CD14-positive monocyte (primary cell): ENCODE measurements at regions not wholly inside any gene's neighbourhood (a gene's known extent, or its start where the extent isn't known, plus 50 kb on each side); places are given as distances from the start of the nearest gene placed in this dataset.

Source experiments
- DNase-seq, 3 donors: peaks; one replicate each; pipeline ENCODE4 v3.0.0-alpha.2; 2011 to 2022
- H2AFZ ChIP-seq: 2 replicates; pipeline ENCODE4 v1.6.0; 2012; ENCODE audit warnings: mild to moderate bottlenecking, low read depth, low read length, inconsistent platforms; ENCODE audit not compliant: insufficient read depth, poor library complexity, severe bottlenecking
- H3K27ac ChIP-seq, 2 donors: 1 replicate in 1 of 2; 2 replicates in 1 of 2; pipeline ENCODE4 v1.5.1; 2012 to 2013; ENCODE audit warnings: low read length in 2 of 2, control low read depth in 1 of 2, inconsistent platforms in 1 of 2, low read depth in 1 of 2, mild to moderate bottlenecking in 1 of 2
- H3K27me3 ChIP-seq, 2 donors: one replicate each; pipeline versions ENCODE4 v1.6.0 to v1.6.1; 2011 to 2013; ENCODE audit warnings: low read length in 2 of 2; ENCODE audit not compliant: control insufficient read depth in 2 of 2, insufficient read depth in 2 of 2
- H3K36me3 ChIP-seq, 2 donors: replicated peaks in 1 of 2; 1 replicate in 1 of 2; 2 replicates in 1 of 2; pipeline versions ENCODE4 v1.5.1 to v1.6.1; 2012 to 2013; ENCODE audit warnings: low read length in 2 of 2, control low read depth in 1 of 2, inconsistent platforms in 1 of 2, mild to moderate bottlenecking in 1 of 2; ENCODE audit not compliant: insufficient read depth in 2 of 2, control insufficient read depth in 1 of 2
- H3K4me1 ChIP-seq, 2 donors: 1 replicate in 1 of 2; 2 replicates in 1 of 2; pipeline versions ENCODE4 v1.5.1 to v1.6.1; 2012 to 2013; ENCODE audit warnings: low read length in 2 of 2, control low read depth in 1 of 2, inconsistent platforms in 1 of 2, mild to moderate bottlenecking in 1 of 2, moderate library complexity in 1 of 2; ENCODE audit not compliant: insufficient read depth in 2 of 2, control insufficient read depth in 1 of 2
- H3K4me2 ChIP-seq: replicated peaks from 2 replicates; pipeline ENCODE3; 2012; ENCODE audit warnings: low read length, moderate library complexity, mild to moderate bottlenecking; ENCODE audit not compliant: poor library complexity, severe bottlenecking; ENCODE audit errors: extremely low read depth
- H3K4me3 ChIP-seq, 3 experiments: fragments of 200-600 bp in 1 of 3; sonication (generic) in 1 of 3; replicated peaks in 1 of 3; 1 replicate in 2 of 3; 2 replicates in 1 of 3; pipeline ENCODE4 v1.5.1; 2011 to 2013; ENCODE audit warnings: low read length in 3 of 3, mild to moderate bottlenecking in 3 of 3, control low read depth in 2 of 3, low read depth in 2 of 3, inconsistent platforms in 1 of 3, moderate library complexity in 1 of 3
- H3K79me2 ChIP-seq: 2 replicates; pipeline ENCODE4 v1.6.0; 2012; ENCODE audit warnings: mild to moderate bottlenecking, control low read depth, inconsistent platforms, low read length, moderate library complexity; ENCODE audit not compliant: insufficient read depth
- H3K9ac ChIP-seq: 2 replicates; pipeline ENCODE4 v1.6.0; 2017; ENCODE audit warnings: low read length, mild to moderate bottlenecking; ENCODE audit not compliant: insufficient read depth, poor library complexity, severe bottlenecking
- H3K9me3 ChIP-seq, 2 donors: replicated peaks in 1 of 2; 1 replicate in 1 of 2; 2 replicates in 1 of 2; pipeline versions ENCODE4 v1.5.1 to v1.6.1; 2012 to 2013; ENCODE audit warnings: low read length in 2 of 2, control low read depth in 1 of 2; ENCODE audit not compliant: control insufficient read depth in 1 of 2, insufficient read depth in 1 of 2
- H4K20me1 ChIP-seq: 2 replicates; pipeline ENCODE4 v1.6.0; 2012; ENCODE audit warnings: mild to moderate bottlenecking, low read length, control low read depth, moderate library complexity; ENCODE audit not compliant: insufficient read depth
- H3K27ac Mint-ChIP-seq, 7 donors: one replicate each; pipeline ENCODE4 v1.8.0; 2020; ENCODE audit warnings: mild to moderate bottlenecking in 7 of 7, mixed read lengths in 7 of 7, moderate library complexity in 6 of 7, inconsistent platforms in 2 of 7
- H3K27me3 Mint-ChIP-seq, 3 donors: one replicate each; pipeline ENCODE4 v1.8.0; 2021 to 2022; ENCODE audit warnings: low read depth in 3 of 3, mild to moderate bottlenecking in 3 of 3, mixed read lengths in 3 of 3, moderate library complexity in 3 of 3, inconsistent platforms in 1 of 3
- H3K36me3 Mint-ChIP-seq, 2 donors: one replicate each; pipeline ENCODE4 v1.8.0; 2020; ENCODE audit warnings: mixed read lengths in 2 of 2, inconsistent platforms in 1 of 2, mild to moderate bottlenecking in 1 of 2
- H3K4me1 Mint-ChIP-seq: one replicate; pipeline ENCODE4 v1.8.0; 2020; ENCODE audit warnings: mild to moderate bottlenecking, mixed read lengths
- H3K4me3 Mint-ChIP-seq, 2 donors: one replicate each; pipeline ENCODE4 v1.8.0; 2020; ENCODE audit warnings: mild to moderate bottlenecking in 2 of 2, mixed read lengths in 2 of 2, moderate library complexity in 1 of 2
- H3K9me3 Mint-ChIP-seq, 7 donors: one replicate each; pipeline ENCODE4 v1.8.0; 2020 to 2022; ENCODE audit warnings: mixed read lengths in 7 of 7, mild to moderate bottlenecking in 6 of 7, moderate library complexity in 6 of 7, inconsistent platforms in 2 of 7
- WGBS: methylation state at CpG from one replicate; pipeline ENCODE4 v1.1.5; 2013; ENCODE audit warnings: missing lambda C conversion rate; ENCODE audit not compliant: insufficient coverage; 5-methylcytosine and 5-hydroxymethylcytosine counted together
- intact Hi-C, 2 donors: fragments of 100-400 bp; cut with micrococcal nuclease; formaldehyde crosslinking; loops; one replicate each; pipeline versions ENCODE4 v1.15.0 to v1.15.1; 2023
- TF ChIP-seq, protein P1 (sequence below): fragments of 200-600 bp; IDR thresholded peaks from one replicate; pipeline ENCODE4 v1.8.0; 2022; ENCODE audit warnings: antibody characterized with exemption, mild to moderate bottlenecking

DNA sequence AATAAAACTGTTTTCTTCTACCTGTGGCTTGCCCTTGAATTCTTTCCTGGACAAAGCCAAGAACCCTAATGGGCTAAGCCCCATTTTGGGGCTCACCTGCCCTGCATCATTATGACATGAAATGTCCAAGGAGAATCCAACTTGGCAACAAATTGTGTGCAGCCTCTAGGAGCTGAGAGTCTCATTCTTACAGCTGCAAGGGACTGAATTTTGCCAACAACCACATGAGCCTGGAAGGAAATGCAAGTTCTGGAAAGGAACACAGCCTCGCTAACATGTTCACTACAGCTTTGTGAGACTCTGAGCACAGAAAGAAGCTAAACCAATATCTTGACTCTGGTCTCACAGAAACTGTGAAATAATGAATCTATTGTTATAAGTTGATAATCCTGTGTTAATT lies 94.8 kb upstream of the CDH12 start:
- H3K4me2 ChIP-seq, result no peak overlapping the region
- H3K4me1 ChIP-seq, result no peaks in the 10 kb centered on the region
- H3K27ac Mint-ChIP-seq, result no peak overlapping the region
- H2AFZ ChIP-seq, result no peak overlapping the region
- peaks cover 0 to 2% (median 0%) of the 10 kb centered on the region in 7 donors for H3K9me3 Mint-ChIP-seq
- H3K4me3 ChIP-seq, result no peak overlapping the region
- H3K4me3 Mint-ChIP-seq, result no peak overlapping the region
- no peak overlapping the region for H3K9ac ChIP-seq
- H4K20me1 ChIP-seq, result no peaks in the 10 kb centered on the region
- no peaks in the 10 kb centered on the region for H3K36me3 Mint-ChIP-seq
- H3K27me3 ChIP-seq, result no peaks in the 10 kb centered on the region
- H3K27me3 Mint-ChIP-seq, result no peaks in the 10 kb centered on the region
- H3K4me1 Mint-ChIP-seq, result no peaks in the 10 kb centered on the region
- no peak overlapping the region for H3K27ac ChIP-seq
- intact Hi-C loops, result no loop called here
- no CpG with 5 or more reads among the region's 1 CpG for WGBS
- DNase-seq, result no peak
- H3K9me3 ChIP-seq, result no peaks in the 10 kb centered on the region
- no peaks in the 10 kb centered on the region for H3K79me2 ChIP-seq
- H3K36me3 ChIP-seq, result no peaks in the 10 kb centered on the region
- TF ChIP-seq, protein P1, sequence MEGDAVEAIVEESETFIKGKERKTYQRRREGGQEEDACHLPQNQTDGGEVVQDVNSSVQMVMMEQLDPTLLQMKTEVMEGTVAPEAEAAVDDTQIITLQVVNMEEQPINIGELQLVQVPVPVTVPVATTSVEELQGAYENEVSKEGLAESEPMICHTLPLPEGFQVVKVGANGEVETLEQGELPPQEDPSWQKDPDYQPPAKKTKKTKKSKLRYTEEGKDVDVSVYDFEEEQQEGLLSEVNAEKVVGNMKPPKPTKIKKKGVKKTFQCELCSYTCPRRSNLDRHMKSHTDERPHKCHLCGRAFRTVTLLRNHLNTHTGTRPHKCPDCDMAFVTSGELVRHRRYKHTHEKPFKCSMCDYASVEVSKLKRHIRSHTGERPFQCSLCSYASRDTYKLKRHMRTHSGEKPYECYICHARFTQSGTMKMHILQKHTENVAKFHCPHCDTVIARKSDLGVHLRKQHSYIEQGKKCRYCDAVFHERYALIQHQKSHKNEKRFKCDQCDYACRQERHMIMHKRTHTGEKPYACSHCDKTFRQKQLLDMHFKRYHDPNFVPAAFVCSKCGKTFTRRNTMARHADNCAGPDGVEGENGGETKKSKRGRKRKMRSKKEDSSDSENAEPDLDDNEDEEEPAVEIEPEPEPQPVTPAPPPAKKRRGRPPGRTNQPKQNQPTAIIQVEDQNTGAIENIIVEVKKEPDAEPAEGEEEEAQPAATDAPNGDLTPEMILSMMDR, result no peak

DNA sequence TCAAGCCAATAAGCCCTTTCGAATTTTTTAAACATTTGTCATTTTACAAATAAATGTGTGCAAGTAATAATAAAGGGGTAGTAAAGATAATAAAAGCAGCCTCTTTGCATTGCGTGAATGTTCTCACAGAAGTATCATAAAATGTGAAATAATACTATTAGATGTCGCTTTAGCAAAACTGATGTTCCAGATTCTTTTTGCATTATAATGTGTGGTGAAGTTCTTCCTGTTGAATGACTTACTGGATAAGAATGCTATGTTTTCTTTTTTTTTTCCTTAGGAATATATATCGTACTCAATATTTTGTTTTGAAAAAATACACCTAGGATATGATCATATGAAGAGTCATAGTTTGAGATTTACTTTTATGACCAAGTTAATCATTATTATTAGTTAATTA lies 85.2 kb upstream of the CDH12 start:
- no peak overlapping the region for H3K27ac Mint-ChIP-seq
- Histone ChIP-seq H3K9ac (no peak overlapping the region), H3K9me3 (peaks cover 0 to 4% of the 10 kb centered on the region in 2 donors), H3K4me3 (no peak overlapping the region), H3K79me2 (no peaks in the 10 kb centered on the region), H3K4me2 (no peak overlapping the region), H4K20me1 (no peaks in the 10 kb centered on the region), H3K27ac (no peak overlapping the region), H3K36me3 (no peaks in the 10 kb centered on the region), H2AFZ (no peak overlapping the region), H3K27me3 (no peaks in the 10 kb centered on the region), H3K4me1 (no peaks in the 10 kb centered on the region)
- no peaks in the 10 kb centered on the region for H3K36me3 Mint-ChIP-seq
- TF ChIP-seq, protein P1, result no peak
- no peaks in the 10 kb centered on the region for H3K27me3 Mint-ChIP-seq
- 83% methylated on average over 1 of the region's 4 CpGs for WGBS
- intact Hi-C loops, result no loop called here
- no peaks in the 10 kb centered on the region for H3K4me1 Mint-ChIP-seq
- no peak overlapping the region for H3K4me3 Mint-ChIP-seq
- no peak for DNase-seq
- H3K9me3 Mint-ChIP-seq, result peaks cover 0 to 11% (median 6%) of the 10 kb centered on the region in 7 donors
